Activated CD4-positive, alpha-beta T cell treated with anti-CD3 and anti-CD28 coated beads for 24 hours (primary cell): ENCODE measurements at regions not wholly inside any gene's neighbourhood (a gene's known extent, or its start where the extent isn't known, plus 50 kb on each side); places are given as distances from the start of the nearest gene placed in this dataset.

ENCODE experiments used
- DNase-seq, 2 donors: peaks; one replicate each; pipeline ENCODE4 v3.0.0-alpha.2; 2020; ENCODE audit warnings: low read depth in 2 of 2

DNA sequence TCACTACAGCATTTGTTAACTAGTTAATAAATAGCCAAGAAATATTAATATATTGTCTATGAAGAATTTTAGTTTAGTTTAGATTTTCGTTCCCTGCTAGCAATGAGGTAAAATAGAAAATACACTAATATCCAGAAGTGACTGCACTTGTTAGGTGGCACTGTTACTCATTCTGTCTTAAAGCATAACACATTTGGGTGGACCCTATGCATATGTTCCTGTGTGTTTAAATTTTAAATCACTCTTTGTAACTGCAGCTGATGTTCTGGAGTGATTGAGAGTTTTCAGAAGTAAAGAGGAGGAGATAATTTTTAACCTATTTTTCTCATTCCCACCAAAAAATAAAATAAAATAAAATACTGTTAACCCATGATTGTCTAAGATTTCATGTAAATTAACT is 73.9 kb upstream of the SOX4 start:
- no peak for DNase-seq

DNA sequence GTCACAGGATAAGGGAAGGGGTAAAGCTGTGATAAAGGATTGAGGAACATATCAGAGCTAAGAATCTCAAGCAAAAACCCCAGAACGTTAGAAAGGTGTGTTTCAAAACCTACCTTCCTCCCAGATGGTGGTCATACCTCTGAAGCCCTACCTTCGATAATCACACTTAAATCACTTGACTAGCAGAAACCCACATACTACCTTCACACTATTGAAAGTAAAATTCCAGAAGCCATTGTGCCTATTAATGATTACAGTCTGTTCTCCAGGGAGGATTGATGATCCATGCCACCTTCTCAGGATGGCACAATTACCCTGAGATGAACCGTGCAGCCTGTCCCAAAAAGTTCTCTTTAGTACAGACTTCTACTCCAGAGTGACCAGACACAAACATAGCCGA is 72.3 kb upstream of the SOX4 start:
- no peak for DNase-seq

DNA sequence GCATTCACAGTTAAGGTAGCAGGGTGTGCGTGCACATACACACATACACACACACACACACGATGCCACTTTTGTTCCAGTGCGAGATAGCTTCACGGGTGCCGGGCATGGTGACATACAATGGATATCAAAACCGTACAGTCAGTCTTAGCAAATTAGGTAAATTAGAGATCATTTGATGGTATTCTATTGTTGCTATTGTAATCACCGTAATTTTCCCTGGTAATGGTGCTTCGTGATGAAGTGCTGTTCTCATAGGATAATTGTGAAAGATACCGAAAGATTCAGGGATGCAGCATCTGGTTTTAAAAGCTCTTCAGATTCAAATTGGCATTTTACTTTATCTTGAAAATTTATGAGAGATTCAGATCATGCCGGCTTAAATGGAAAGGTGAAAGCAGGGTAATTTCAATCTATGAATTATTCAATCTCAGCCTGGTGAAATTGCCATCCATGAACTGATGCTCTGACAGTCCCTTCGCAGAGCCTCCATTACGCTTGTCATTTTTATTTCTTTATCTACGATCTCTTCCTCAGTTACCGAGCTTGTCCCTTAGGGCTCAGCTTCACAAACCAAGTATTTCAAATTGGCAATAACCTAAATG is 71.3 kb upstream of the SOX4 start:
- no peak for DNase-seq

DNA sequence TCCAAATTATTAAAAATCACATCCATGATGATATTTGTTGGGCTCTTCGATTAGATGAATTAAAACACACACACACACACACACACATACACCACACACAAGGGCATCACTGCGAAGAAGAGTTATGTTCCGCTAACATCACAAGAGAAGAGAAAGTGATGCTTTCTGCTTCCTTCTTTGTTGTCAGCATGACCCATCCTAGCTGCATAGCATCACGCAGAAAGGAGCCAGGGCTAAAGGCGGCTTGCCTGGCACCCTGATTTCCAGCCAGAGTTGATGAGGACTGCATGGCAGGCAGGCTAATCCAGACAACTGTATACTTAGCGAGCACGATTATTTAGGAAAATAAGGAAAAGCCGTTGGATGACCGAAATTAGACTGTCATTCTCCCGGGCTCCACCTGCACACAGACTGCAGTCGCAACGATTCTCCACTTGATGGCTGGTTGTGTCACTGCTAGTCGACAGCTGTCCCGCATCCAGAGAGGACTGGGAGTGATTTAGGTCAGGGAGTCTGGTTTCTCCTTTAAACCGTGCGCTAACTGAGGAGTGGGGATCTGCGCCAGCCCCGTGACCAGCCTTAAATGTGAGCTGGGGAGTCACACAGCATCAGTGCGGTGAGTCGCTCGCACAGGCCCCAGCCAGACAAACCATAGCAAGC is 70.6 kb upstream of the SOX4 start:
- no peak for DNase-seq

DNA sequence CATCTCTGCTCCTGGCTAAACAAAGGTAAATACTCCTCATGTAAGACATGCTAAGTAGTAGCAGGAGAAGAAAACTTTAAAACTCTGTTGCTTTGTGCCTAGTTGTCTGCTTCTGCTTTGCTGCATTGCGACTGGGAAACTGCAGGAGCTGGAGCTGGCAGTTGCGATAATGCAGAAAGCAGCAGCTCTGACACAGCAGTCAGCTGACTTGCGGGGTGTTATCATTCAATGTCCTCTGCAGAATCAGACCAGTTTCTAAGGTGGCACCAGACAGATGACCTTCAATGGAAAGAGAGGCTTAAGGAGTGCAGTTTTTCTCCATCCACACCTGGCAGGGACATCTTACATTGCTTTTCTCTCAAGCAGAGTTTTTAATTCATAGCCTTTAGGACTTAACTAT is 69.9 kb upstream of the SOX4 start:
- DNase-seq, result no peak

DNA sequence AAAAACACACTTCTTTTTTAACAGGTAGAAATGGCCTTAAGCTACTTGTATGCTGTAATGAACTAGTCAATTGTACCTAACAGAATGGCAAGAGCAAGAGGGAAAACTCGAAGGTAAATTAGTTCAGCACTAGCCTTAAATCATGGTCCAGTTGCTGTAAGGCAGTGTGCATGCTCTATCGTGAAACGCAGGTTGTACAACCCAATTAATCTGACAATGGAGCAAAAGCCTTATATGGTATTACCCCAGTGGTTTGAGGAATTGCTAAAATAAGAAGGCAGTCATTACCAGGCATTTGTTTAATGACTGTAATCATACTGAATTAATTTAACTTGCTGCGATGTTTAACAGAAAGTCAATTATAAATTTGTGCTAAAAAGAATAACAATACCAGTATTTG is 69.3 kb upstream of the SOX4 start:
- no peak for DNase-seq

DNA sequence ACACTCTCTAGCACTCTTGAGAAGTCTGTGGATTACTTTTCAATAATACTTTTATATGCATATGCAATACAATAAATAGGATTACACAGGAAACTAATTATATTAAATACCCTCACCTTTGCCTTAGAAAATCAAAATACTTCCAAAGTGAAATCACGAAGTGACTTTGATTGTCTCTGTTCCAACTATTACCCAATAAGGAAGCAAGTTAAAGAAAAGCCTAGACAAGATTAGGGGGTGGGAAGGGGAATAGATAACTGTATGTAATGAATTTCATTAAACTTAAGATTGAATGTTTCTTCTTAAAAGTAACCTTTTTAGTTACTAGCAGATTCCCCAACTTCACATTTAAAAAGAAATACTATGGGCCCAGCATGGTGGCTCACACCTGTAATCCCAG is 66.6 kb upstream of the SOX4 start:
- DNase-seq, result no peak

DNA sequence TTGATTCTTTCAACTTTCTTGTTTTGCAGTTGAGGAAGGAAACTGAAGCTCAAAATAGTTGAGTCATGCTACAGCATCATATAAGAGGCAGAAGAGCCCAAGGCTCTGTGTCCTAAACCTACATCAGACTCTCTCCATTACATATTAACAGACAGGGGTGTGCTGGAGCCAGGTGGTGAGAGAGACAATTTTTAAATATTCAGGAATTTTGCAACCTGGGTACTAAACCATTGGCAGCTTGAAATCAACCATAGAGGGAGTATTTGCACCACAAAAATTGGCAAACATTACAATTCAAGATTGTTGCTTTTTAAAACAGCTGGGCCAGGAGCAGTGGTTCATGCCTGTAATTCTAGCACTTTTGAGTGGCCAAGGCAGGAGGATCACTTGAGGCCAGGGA is 65.8 kb upstream of the SOX4 start:
- DNase-seq, result no peak

DNA sequence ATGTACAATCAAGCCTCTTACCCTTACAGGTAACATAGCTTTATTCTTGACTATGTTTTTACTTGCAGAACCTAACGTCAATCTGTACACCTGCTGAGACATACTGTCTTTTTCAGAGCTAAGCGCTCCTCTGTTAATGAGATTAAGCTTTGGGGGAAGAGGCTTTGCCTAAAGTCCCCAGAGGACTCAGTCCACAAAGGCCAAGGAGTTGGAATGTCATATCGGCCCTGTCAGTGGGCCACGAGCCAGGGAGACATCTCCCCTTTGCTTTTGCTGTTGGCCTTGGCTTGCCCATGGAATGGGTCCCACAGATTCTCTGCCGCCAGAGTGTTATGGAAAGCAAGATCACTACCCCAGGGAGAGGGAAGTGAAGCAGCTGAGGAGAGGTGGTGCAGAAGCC is 64.1 kb upstream of the SOX4 start:
- DNase-seq, result no peak

DNA sequence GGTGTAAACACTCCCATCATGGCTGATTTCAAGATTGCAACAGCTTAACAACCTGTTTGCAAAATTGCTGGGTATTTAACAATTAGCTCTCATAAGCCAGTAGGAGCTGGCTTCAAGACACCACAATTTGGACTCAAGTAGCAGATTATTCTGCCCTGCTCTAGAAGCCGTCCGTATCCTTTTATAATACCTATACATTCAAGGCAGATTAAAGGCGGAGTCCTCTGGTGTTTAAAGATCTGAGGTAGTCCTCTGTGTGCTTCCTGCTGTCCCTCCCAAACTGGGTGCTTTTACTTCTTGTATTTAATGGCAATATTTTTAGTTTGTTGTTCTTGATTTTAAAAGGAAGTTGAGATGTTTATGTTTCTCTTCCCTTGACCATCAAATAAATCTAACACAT is 62.2 kb upstream of the SOX4 start:
- no peak for DNase-seq

DNA sequence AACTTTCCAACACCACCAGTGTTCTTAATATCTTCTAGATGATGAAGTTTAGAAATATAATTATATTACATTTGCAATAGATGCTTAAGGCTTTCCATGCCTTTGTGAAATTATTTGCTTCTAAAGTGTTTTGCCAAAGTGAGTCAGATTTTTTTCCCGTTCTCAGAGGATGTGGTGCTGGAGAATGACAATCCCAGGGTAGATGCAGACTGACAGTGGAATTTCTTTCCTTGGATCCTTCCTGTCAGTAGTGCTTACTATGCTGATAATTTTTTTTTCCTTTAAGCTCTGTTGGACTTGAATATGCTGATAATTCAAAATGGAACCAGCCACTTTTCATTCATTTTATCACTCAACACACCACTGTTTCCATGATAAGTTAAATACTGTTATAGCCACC is 59.9 kb upstream of the SOX4 start:
- DNase-seq, result no peak

DNA sequence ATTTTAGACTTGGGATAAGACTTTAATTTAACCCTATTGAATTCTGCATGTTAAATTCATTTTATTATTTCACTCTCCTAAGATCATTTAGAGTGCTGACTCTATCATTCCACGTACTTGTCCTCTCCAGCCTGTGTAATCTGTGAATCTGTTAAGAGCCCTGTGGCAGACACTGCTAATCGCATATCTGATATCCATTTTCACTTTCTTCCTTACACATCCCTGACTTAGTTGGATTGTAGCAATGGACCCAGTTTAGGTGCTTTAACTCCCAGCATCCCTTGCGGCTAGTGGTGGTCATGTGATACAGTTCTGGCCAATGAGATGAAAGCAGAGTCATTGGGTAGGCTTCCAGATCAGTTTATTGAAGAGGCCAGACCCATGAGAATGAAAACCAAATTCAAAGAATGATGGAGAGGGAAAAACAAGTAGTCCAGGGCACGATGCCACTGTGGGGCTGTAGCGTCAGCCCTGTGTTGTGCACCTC is 57.2 kb upstream of the SOX4 start:
- no peak for DNase-seq

DNA sequence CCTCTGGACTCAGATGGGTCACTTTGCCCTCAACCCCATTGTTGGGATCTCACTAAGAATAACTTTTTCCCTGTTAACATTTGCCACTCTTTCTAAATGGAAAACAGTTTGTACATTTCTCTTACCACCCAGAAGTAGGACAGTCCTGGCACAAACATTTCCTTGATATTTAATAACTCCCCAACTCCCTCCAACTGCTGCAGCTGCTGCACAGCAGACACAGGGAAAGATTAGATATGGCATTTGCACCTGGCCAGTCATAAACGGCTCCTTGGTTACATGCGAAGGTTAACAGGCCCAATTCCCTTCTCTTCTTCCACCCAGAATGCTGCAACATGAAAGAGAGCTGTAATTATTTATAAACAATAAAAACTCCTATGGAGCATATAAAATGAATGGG is 55.9 kb upstream of the SOX4 start:
- no peak for DNase-seq

DNA sequence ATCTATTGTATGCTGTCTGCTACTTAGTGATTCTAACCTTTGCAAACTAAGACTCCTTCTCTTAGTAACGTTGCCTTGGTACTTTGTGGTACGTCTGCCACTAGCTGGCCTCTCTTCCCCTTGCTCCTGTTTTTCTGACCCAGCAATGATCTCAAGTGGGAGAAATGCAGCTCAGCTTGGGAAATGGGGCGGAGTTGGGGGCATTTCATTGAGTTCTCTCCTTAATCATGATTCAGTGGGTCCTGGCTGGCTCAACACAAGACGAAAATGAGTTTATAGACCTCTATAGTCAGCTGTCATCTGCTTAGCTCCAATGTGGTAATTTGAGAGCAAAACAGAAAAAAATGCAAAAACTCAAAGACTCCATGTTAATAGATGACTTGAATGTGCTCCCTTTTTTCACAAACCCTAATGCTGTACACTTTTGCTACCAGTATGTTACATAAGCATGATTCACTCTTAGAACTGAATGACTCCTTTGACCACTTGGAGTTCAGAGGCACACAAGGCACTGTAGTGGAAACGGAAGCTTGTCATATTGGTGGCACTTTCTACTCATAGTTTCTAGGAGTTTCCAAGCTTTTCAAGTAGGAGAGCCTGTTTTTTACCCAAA is 55.3 kb upstream of the SOX4 start:
- DNase-seq, result no peak

DNA sequence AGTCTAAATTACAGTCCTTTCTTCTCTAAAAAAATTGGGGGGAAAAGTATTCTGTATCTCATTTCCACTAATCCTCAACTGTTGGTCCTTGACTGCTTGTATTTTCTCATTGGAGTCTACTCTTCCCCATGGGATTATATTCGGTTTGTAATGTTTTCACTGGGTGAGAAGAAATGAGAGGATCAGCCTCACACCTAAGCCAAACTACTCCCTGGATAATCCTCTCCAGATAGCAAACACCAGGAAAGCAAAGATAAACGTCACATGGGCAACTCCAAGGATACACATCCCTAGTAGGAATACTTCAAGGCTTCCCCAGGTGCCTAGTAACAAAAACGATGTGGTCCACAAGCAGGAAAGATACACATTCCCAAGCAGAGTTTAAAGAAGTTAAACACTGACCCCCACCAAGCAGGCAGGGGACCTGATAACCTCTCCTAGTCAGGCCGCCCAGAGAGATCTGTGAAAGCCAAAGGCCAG is 53.9 kb upstream of the SOX4 start:
- DNase-seq, result no peak
